ENCODE measurements at regions not wholly inside any gene's neighbourhood (a gene's known extent, or its start where the extent isn't known, plus 50 kb on each side); places are given as distances from the start of the nearest gene placed in this dataset.

DNA sequence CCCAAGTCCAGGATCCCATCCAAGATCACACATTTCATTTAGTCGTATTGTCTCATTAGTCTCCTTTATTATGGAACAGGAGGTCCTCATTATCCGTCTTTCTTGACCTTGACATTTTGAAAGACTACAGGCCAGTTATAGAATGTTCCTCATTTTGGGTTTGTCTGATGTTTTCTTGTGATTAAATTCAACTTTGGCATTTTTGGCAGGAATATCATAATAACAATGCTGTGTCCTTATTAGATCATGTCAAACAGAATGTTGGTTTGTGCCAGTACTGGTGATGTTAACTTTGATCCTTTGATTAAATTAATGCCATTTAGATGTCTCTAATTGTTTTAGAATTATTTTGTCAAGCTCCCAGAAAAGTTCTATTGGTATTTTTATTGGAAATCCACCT is 106.5 kb upstream of the FRY start:
- TF ChIP-seq EZH2 (IDR thresholded peaks at IDR 0.05; ENCODE audit: low read depth, unreplicated experiment) (no peak), NANOG (IDR thresholded peaks at IDR 0.05; ENCODE audit: borderline replicate concordance) (no peak)
- TF ChIP-seq, protein P1, sequence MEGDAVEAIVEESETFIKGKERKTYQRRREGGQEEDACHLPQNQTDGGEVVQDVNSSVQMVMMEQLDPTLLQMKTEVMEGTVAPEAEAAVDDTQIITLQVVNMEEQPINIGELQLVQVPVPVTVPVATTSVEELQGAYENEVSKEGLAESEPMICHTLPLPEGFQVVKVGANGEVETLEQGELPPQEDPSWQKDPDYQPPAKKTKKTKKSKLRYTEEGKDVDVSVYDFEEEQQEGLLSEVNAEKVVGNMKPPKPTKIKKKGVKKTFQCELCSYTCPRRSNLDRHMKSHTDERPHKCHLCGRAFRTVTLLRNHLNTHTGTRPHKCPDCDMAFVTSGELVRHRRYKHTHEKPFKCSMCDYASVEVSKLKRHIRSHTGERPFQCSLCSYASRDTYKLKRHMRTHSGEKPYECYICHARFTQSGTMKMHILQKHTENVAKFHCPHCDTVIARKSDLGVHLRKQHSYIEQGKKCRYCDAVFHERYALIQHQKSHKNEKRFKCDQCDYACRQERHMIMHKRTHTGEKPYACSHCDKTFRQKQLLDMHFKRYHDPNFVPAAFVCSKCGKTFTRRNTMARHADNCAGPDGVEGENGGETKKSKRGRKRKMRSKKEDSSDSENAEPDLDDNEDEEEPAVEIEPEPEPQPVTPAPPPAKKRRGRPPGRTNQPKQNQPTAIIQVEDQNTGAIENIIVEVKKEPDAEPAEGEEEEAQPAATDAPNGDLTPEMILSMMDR (conservative IDR thresholded peaks at IDR 0.05; ENCODE audit: low read depth in 2 of 2) = no peak

Measured in GM23338 (cell line).